Esophagus muscularis mucosa (tissue), 3 donors: ENCODE measurements at regions not wholly inside any gene's neighbourhood (a gene's known extent, or its start where the extent isn't known, plus 50 kb on each side); places are given as distances from the start of the nearest gene placed in this dataset.

Experiments used
- POLR2A ChIP-seq: fragments of 450-650 bp; IDR thresholded peaks from one replicate; pipeline ENCODE4 v1.6.1; 2017; ENCODE audit warnings: antibody characterized with exemption, moderate library complexity, mild to moderate bottlenecking, low read depth
- POLR2AphosphoS5 ChIP-seq, 2 donors: sonication (generic); formaldehyde crosslinking; IDR thresholded peaks; one replicate each; pipeline ENCODE4 v1.6.1; 2017; ENCODE audit warnings: antibody characterized with exemption in 2 of 2
- TF ChIP-seq, protein P1 (sequence below), 3 experiments: fragments of 200-600 bp in 2 of 3; fragments of 450-650 bp in 1 of 3; sonication (generic) in 2 of 3; IDR thresholded peaks; one replicate each; pipeline ENCODE4 v1.5.1; 2017 to 2019; ENCODE audit warnings: antibody characterized with exemption in 3 of 3, mild to moderate bottlenecking in 2 of 3, moderate library complexity in 1 of 3

DNA sequence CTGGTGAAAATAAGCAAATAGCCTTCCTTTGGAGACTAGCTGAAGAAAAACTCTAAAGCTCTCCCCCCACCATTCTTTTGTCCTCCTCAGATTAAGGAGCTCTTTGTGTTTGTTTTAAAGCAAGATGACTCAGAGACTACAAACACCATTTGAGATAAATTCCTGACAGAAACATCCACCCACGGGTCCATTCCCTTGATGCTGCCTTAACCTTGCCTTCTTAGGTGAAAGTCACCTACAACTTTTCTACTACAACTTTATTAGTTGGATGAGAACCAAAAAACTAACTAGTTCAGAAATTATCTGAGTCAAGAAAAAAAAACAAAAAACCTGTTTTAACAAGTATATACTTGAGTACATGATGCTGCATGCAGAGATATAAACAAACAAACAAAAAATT, 831.1 kb downstream of the NR2F1-AS1 start:
- TF ChIP-seq POLR2A (no peak), POLR2AphosphoS5 (IDR thresholded peaks at IDR 0.05) (no peak)
- TF ChIP-seq, protein P1, sequence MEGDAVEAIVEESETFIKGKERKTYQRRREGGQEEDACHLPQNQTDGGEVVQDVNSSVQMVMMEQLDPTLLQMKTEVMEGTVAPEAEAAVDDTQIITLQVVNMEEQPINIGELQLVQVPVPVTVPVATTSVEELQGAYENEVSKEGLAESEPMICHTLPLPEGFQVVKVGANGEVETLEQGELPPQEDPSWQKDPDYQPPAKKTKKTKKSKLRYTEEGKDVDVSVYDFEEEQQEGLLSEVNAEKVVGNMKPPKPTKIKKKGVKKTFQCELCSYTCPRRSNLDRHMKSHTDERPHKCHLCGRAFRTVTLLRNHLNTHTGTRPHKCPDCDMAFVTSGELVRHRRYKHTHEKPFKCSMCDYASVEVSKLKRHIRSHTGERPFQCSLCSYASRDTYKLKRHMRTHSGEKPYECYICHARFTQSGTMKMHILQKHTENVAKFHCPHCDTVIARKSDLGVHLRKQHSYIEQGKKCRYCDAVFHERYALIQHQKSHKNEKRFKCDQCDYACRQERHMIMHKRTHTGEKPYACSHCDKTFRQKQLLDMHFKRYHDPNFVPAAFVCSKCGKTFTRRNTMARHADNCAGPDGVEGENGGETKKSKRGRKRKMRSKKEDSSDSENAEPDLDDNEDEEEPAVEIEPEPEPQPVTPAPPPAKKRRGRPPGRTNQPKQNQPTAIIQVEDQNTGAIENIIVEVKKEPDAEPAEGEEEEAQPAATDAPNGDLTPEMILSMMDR (IDR thresholded peaks at IDR 0.05), result no peak
